ENCODE measurements at regions not wholly inside any gene's neighbourhood (a gene's known extent, or its start where the extent isn't known, plus 50 kb on each side); places are given as distances from the start of the nearest gene placed in this dataset.
"Not testable (repeated sequence)": the region's sequence is repeated elsewhere in the genome, so short reads cannot be mapped to it uniquely, and the experiment has no call there.

- not testable (repeated sequence) for H3K36me3 ChIP-seq, DNase-seq, H3K4me3 ChIP-seq, H3K27me3 ChIP-seq, H3K9me3 ChIP-seq
Measured at GRCh38 chr2:37774171-37774944, 102.9 kb upstream of the CDC42EP3 start.

- DNase-seq: no peak
- H3K27me3 ChIP-seq: no peaks in the 10 kb centered on the region
- H3K9me3 ChIP-seq: no peaks in the 10 kb centered on the region; the same call in 1 of the 2 replicates
- no peaks in the 10 kb centered on the region for H3K36me3 ChIP-seq
- H3K4me3 ChIP-seq: no peak overlapping the region
Measured at GRCh38 chr2:37774976-37775907, 103.8 kb upstream of the CDC42EP3 start.

GRCh38 chr2:37775908-37776250, 104.4 kb upstream of the CDC42EP3 start:
- H3K27me3 ChIP-seq: no peaks in the 10 kb centered on the region
- no peak overlapping the region for H3K4me3 ChIP-seq
- no peaks in the 10 kb centered on the region for H3K36me3 ChIP-seq
- H3K9me3 ChIP-seq: no peaks in the 10 kb centered on the region; the same call in 1 of the 2 replicates
- DNase-seq: peak; percentile 74

DNA sequence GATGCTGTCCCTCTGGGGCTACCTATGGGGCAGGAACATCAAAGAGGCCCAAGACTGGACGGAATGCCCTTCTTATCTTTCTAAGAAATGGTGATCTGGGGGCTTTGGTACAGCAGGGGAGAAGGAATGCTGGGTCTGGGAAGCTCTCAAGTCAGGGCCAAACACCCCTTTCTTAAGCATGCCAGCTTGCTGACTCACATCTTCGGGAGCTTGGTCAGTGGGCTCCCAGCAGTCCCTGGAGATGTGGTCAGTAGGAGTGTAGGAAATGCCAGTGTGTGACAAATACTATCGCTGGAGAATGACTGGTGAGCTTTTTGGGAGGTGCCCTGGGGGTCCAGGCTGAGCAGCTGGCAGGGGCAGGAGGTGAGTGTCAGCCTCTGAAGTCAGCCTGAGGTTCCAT, 105.0 kb upstream of the CDC42EP3 start:
- Histone ChIP-seq H3K27me3 (no peaks in the 10 kb centered on the region), H3K36me3 (no peaks in the 10 kb centered on the region), H3K4me3 (no peak overlapping the region), H3K9me3 (no peaks in the 10 kb centered on the region; the same call in 1 of the 2 replicates)
- DNase-seq: peak; percentile 87

GRCh38 chr2:37779139-37779538, 107.7 kb upstream of the CDC42EP3 start:
- Histone ChIP-seq H3K27me3 (no peaks in the 10 kb centered on the region), H3K36me3 (no peaks in the 10 kb centered on the region), H3K9me3 (no peaks in the 10 kb centered on the region; the same call in 1 of the 2 replicates), H3K4me3 (no peak overlapping the region)
- DNase-seq: no peak

DNA sequence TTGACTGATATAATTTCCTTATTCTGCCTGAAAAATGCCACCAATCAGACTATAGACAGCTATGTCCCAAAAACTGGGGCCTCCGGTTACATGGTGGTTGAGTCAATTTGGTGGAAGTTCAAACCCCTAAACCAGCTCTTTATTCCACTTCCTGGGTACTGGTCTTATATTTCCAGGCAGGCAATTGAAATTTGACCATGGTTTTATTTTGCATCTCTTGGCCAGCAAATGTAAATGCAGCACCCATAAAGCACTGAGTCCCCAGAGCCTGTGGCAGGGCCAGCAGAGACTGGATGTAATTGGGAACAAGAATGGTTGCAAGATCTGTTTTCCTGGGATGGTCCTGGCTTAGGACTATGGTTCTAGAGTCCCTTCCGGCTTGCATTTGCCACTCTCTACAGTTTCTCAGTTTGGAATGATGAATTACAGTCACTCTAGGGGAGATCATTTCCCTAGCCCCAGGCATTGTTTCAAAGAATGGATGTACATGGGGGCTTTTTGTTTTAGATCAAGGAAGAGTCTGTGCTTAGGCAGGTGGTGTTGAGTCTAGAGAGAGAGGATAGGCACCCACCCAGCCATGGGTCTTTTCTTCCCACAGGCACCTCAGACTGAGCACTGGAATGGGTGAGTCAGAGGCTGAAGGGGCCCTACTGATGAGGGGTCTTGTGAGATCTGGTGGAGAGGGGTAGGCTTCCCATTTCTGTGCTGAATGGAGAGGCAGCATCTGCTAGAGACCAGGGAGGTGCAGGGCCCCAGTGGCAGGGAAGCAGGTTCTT, 108.4 kb upstream of the CDC42EP3 start:
- DNase-seq: no peak
- H3K4me3 ChIP-seq: no peak overlapping the region
- H3K36me3 ChIP-seq: no peaks in the 10 kb centered on the region
- H3K27me3 ChIP-seq: no peaks in the 10 kb centered on the region
- H3K9me3 ChIP-seq: no peaks in the 10 kb centered on the region; the same call in 1 of the 2 replicates

DNA sequence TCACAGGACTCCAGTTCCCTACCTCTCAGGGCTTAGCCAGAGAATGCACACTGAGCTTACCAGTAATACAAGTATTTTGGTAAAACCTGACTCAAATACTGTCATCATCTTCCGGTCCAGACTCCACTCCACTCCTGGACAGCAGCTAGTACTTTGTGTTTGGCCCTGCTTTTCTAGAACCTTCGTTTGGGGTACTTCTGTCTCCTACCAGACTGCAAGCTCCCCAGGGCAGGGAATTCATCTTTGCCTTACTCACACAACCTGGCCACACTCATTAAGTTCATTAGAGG, 108.9 kb upstream of the CDC42EP3 start:
- Histone ChIP-seq H3K4me3 (no peak overlapping the region), H3K9me3 (no peaks in the 10 kb centered on the region), H3K36me3 (no peaks in the 10 kb centered on the region), H3K27me3 (no peaks in the 10 kb centered on the region)
- DNase-seq: no peak

DNA sequence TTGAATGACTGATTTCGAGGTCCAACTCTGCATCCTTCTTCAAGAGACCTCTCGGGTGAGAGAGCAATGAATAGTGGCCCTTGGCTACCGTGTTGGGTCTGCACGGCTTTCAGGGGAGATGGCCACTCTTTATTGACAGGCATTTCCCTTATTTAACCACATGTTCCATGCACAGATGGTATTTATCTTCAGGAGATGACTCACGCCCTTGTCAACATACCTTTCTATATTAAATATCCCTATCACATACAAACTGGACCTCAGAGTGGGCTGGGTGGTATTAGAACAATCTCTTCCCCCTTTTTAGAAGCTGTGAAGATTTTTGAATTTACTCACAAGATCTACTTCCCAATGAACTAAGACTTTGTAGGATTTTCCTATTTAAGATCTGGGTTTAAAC, 109.6 kb upstream of the CDC42EP3 start:
- DNase-seq: no peak

GRCh38 chr2:37782155-37782673, 110.8 kb upstream of the CDC42EP3 start:
- no peak for DNase-seq
- Histone ChIP-seq H3K4me3 (no peak overlapping the region), H3K27me3 (no peaks in the 10 kb centered on the region), H3K9me3 (0 out of 2 replicates have a peak, but pooled peaks cover under 1% of the 10 kb centered on the region), H3K36me3 (no peaks in the 10 kb centered on the region)

More for the DNA sequence above, 109.6 kb upstream of the CDC42EP3 start:
- Histone ChIP-seq H3K9me3 (no peaks in the 10 kb centered on the region), H3K4me3 (no peak overlapping the region), H3K27me3 (no peaks in the 10 kb centered on the region), H3K36me3 (no peaks in the 10 kb centered on the region)

DNA sequence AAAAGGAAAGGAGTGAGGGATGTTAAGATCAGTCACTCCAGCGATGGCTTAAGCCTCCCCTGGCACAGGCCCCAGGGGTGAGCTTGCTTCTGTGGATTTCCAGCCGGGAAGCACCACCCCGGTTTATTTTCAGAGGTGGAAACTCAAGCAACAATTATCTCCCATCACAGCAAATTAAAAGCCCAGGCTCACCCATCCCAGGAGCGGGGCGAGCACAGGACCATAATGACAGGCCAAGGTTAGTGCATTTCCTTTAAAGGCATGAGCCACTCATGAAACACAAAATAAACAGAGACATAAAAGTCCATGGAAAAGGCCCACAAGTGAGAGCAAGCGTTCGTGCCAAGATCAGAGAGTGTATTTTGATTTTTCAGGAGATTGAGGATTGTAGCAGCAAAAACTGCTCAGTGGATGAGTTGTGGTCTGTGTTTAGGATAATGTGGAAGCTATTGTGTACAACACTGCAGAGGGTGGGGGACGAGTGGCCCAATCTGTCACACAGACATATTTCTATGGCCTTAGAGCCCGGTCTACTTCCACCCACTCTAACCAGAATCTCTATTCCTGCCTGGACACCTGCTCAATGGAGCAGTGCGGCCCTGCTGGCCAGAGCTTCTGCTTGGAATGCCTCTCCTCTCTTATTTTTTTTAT, 111.4 kb upstream of the CDC42EP3 start:
- Histone ChIP-seq H3K4me3 (no peak overlapping the region), H3K36me3 (no peaks in the 10 kb centered on the region)
- peak; percentile 84 for DNase-seq

GRCh38 chr2:37783545-37783944, 112.1 kb upstream of the CDC42EP3 start:
- no peaks in the 10 kb centered on the region for H3K27me3 ChIP-seq
- H3K9me3 ChIP-seq: peaks cover 5% of the 10 kb centered on the region; the same call in 1 of the 2 replicates
- no peaks in the 10 kb centered on the region for H3K36me3 ChIP-seq
- DNase-seq: no peak
- no peak overlapping the region for H3K4me3 ChIP-seq

More for the DNA sequence above, 111.4 kb upstream of the CDC42EP3 start:
- H3K9me3 ChIP-seq: 0 out of 2 replicates have a peak, but pooled peaks cover 3% of the 10 kb centered on the region
- no peaks in the 10 kb centered on the region for H3K27me3 ChIP-seq

- Histone ChIP-seq H3K4me3 (no peak overlapping the region), H3K9me3 (peaks cover 8% of the 10 kb centered on the region; the same call in 1 of the 2 replicates), H3K27me3 (no peaks in the 10 kb centered on the region)
Measured at GRCh38 chr2:37784071-37784758, 112.8 kb upstream of the CDC42EP3 start.

DNA sequence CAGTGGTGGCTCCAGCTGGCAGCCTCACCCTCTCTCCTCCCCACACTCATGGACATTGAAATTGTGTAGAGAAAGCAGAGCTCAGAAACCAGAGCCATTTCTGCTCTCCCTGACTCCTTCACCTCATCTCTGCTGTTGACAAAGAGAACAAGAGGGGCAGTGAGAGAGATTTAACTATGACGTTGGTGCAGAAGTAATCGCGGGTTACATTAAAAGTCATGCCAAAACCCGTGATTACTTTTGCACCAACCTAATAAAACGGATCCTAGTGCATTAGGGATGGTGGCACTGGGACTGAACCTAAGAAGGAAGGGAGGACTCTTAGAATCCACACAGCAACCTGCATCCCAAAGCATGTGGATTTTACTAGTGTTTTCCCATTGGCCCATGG, 113.3 kb upstream of the CDC42EP3 start:
- Histone ChIP-seq H3K36me3 (no peaks in the 10 kb centered on the region), H3K27me3 (no peaks in the 10 kb centered on the region), H3K4me3 (no peak overlapping the region), H3K9me3 (peaks cover 9% of the 10 kb centered on the region; the same call in 1 of the 2 replicates)
- DNase-seq: no peak

More at GRCh38 chr2:37784071-37784758, 112.8 kb upstream of the CDC42EP3 start:
- DNase-seq: no peak
- H3K36me3 ChIP-seq: no peaks in the 10 kb centered on the region

DNA sequence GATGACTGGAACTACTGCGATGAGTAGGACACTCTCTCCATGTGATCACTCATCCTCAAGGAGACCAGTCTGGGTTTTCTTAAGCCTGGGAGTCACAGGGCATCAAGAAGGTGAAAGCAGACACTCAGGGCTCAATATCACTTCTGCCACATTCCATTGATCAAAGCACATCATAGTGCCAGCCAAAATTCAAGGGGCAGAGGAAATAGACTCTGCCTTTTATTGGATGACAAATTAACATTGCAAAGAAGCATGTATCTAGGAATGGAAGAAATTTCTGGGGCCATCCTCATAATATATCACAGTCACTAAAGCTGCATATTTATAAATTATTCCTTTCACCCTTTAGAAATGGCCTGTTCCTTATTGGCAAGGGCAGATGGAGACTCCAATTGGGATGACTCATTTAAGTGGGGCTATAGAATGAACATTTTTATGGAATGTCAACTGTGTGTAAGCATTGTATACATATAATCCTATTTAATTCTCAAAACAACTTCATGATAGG, 114.8 kb upstream of the CDC42EP3 start:
- DNase-seq: peak; percentile 48
- Histone ChIP-seq H3K27me3 (no peaks in the 10 kb centered on the region), H3K9me3 (peaks cover 9% of the 10 kb centered on the region; the same call in 1 of the 2 replicates), H3K4me3 (no peak overlapping the region), H3K36me3 (no peaks in the 10 kb centered on the region)

GRCh38 chr2:37786854-37787253, 115.4 kb upstream of the CDC42EP3 start:
- DNase-seq: no peak
- H3K4me3 ChIP-seq: no peak overlapping the region
- peaks cover 9% of the 10 kb centered on the region; the same call in 1 of the 2 replicates for H3K9me3 ChIP-seq
- H3K27me3 ChIP-seq: no peaks in the 10 kb centered on the region
- H3K36me3 ChIP-seq: no peaks in the 10 kb centered on the region

Data from MG63 (cell line).